Kidney (tissue), 13 donors: ENCODE measurements at regions not wholly inside any gene's neighbourhood (a gene's known extent, or its start where the extent isn't known, plus 50 kb on each side); places are given as distances from the start of the nearest gene placed in this dataset.

ENCODE experiments used
- DNase-seq, 5 donors: peaks; one replicate each; pipeline ENCODE4 v3.0.0-alpha.2; 2013 to 2020
- FAIRE-seq: peaks from 2 replicates; lab custom pipeline; 2012; peaks lifted over from hg19 to GRCh38; lab: Jason Lieb, UNC
- H3K27ac ChIP-seq, 2 donors: one replicate each; pipeline ENCODE4 v1.7.0; 2013; ENCODE audit warnings: low read depth in 2 of 2, low read length in 2 of 2, inconsistent platforms in 1 of 2
- H3K27me3 ChIP-seq: one replicate; pipeline ENCODE4 v1.7.1; 2013; ENCODE audit warnings: low read length, inconsistent platforms; ENCODE audit not compliant: control insufficient read depth, insufficient read depth
- H3K36me3 ChIP-seq, 3 donors: one replicate each; pipeline versions ENCODE4 v1.7.0 to v1.7.1; 2013; ENCODE audit warnings: low read length in 3 of 3, control low read depth in 1 of 3, inconsistent platforms in 1 of 3; ENCODE audit not compliant: insufficient read depth in 3 of 3, control insufficient read depth in 2 of 3
- H3K4me1 ChIP-seq, 3 donors: one replicate each; pipeline versions ENCODE4 v1.7.0 to v1.7.1; 2013; ENCODE audit warnings: low read length in 3 of 3, inconsistent platforms in 1 of 3, low read depth in 1 of 3; ENCODE audit not compliant: control insufficient read depth in 2 of 3, insufficient read depth in 2 of 3
- H3K4me3 ChIP-seq, 3 donors: one replicate each; pipeline versions ENCODE4 v1.7.0 to v1.8.1; 2013; ENCODE audit warnings: low read length in 3 of 3, control low read depth in 1 of 3, inconsistent platforms in 1 of 3
- H3K9ac ChIP-seq, 3 donors: one replicate each; pipeline versions ENCODE4 v1.7.0 to v1.7.1; 2013; ENCODE audit warnings: low read length in 3 of 3, control low read depth in 1 of 3, inconsistent platforms in 1 of 3
- H3K9me3 ChIP-seq, 3 donors: one replicate each; pipeline versions ENCODE4 v1.7.0 to v1.7.1; 2013; ENCODE audit warnings: low read length in 3 of 3, control low read depth in 1 of 3, inconsistent platforms in 1 of 3; ENCODE audit not compliant: control insufficient read depth in 2 of 3, insufficient read depth in 1 of 3
- CTCF ChIP-seq: IDR thresholded peaks from 3 replicates; pipeline ENCODE4 v1.5.1; 2012; ENCODE audit warnings: mild to moderate bottlenecking, moderate library complexity, borderline replicate concordance; ENCODE audit not compliant: insufficient read depth; ENCODE audit errors: extremely low read depth
- intact Hi-C: fragments of 100-400 bp; cut with DNase I; formaldehyde crosslinking; loops from one replicate; pipeline ENCODE4 v1.11.1; 2022
- donor health status: control.
- donor health status: control.
- donor health status: control.
- donor health status: control.
- donor health status: control.
- donor health status: DM: yes; HTN: yes; CAD: no.
- donor health status: Normal renal cell carcinoma (clear cell type).

GRCh38 chr18:56269958-56270357, 368.4 kb downstream of the TXNL1 start:
- intact Hi-C loops, result no loop called here
- TF ChIP-seq CTCF, result no peak
- FAIRE-seq, result no peak
- Histone ChIP-seq H3K36me3 (no peaks in the 10 kb centered on the region), H3K9me3 (no peaks in the 10 kb centered on the region), H3K27ac (no peak overlapping the region), H3K4me3 (no peak overlapping the region), H3K9ac (no peak overlapping the region), H3K27me3 (no peaks in the 10 kb centered on the region), H3K4me1 (no peaks in the 10 kb centered on the region)
- DNase-seq, result no peak

- Histone ChIP-seq H3K27me3 (no peaks in the 10 kb centered on the region), H3K36me3 (no peaks in the 10 kb centered on the region), H3K4me1 (no peaks in the 10 kb centered on the region), H3K9ac (no peak overlapping the region), H3K4me3 (no peak overlapping the region), H3K27ac (no peak overlapping the region), H3K9me3 (no peaks in the 10 kb centered on the region)
- intact Hi-C loops, result no loop called here
- FAIRE-seq (no peak), DNase-seq (no peak)
- TF ChIP-seq CTCF, result no peak
Observed at GRCh38 chr18:56268952-56269351, 369.4 kb downstream of the TXNL1 start.

GRCh38 chr18:56267334-56267733, 371.1 kb downstream of the TXNL1 start:
- intact Hi-C loops, result no loop called here
- Histone ChIP-seq H3K27ac (no peak overlapping the region), H3K27me3 (no peaks in the 10 kb centered on the region), H3K4me3 (no peak overlapping the region), H3K4me1 (no peaks in the 10 kb centered on the region), H3K9me3 (no peaks in the 10 kb centered on the region), H3K9ac (no peak overlapping the region), H3K36me3 (no peaks in the 10 kb centered on the region)
- FAIRE-seq (no peak), DNase-seq (no peak)
- TF ChIP-seq CTCF, result no peak

GRCh38 chr18:56258178-56258577, 380.2 kb downstream of the TXNL1 start:
- intact Hi-C loops, result no loop called here
- DNase-seq (no peak), FAIRE-seq (no peak)
- no peaks in the 10 kb centered on the region for H3K9me3 ChIP-seq
- no peaks in the 10 kb centered on the region for H3K27me3 ChIP-seq
- no peaks in the 10 kb centered on the region for H3K36me3 ChIP-seq
- no peak overlapping the region for H3K9ac ChIP-seq
- TF ChIP-seq CTCF, result no peak
- no peaks in the 10 kb centered on the region for H3K4me1 ChIP-seq
- H3K27ac ChIP-seq, result no peak overlapping the region
- no peak overlapping the region for H3K4me3 ChIP-seq
